HEK293T (cell line): ENCODE measurements at regions not wholly inside any gene's neighbourhood (a gene's known extent, or its start where the extent isn't known, plus 50 kb on each side); places are given as distances from the start of the nearest gene placed in this dataset.

Source experiments
- ARNT ChIP-seq: fragments of 450-650 bp; IDR thresholded peaks from 2 replicates; pipeline ENCODE4 v1.6.1; 2017; ENCODE audit warnings: mild to moderate bottlenecking
- BHLHE40 ChIP-seq: fragments of 450-650 bp; IDR thresholded peaks from 2 replicates; pipeline ENCODE4 v1.6.1; 2016; ENCODE audit warnings: mild to moderate bottlenecking, moderate library complexity, borderline replicate concordance
- CTBP1 ChIP-seq: fragments of 450-650 bp; IDR thresholded peaks from 2 replicates; pipeline ENCODE4 v1.6.1; 2016; ENCODE audit warnings: borderline replicate concordance
- ELF4 ChIP-seq: fragments of 450-650 bp; IDR thresholded peaks from 2 replicates; pipeline ENCODE4 v1.6.1; 2017; ENCODE audit warnings: antibody characterized with exemption
- FOXA1 ChIP-seq: fragments of 450-650 bp; IDR thresholded peaks from 2 replicates; pipeline ENCODE4 v1.6.1; 2016; ENCODE audit warnings: mild to moderate bottlenecking
- FOXK2 ChIP-seq: fragments of 450-650 bp; IDR thresholded peaks from 2 replicates; pipeline ENCODE4 v1.6.1; 2016; ENCODE audit warnings: mild to moderate bottlenecking
- FOXM1 ChIP-seq: fragments of 450-650 bp; IDR thresholded peaks from 2 replicates; pipeline ENCODE4 v1.6.1; 2017; ENCODE audit warnings: mild to moderate bottlenecking, borderline replicate concordance
- HDGF ChIP-seq: fragments of 450-650 bp; IDR thresholded peaks from 2 replicates; pipeline ENCODE4 v1.6.1; 2017; ENCODE audit warnings: antibody characterized with exemption, borderline replicate concordance
- L3MBTL2 ChIP-seq: fragments of 450-650 bp; conservative IDR thresholded peaks from 2 replicates; pipeline ENCODE4 v1.6.1; 2016; ENCODE audit warnings: mild to moderate bottlenecking
- LEF1 ChIP-seq: fragments of 450-650 bp; IDR thresholded peaks from 2 replicates; pipeline ENCODE4 v1.6.1; 2017; ENCODE audit warnings: mild to moderate bottlenecking, borderline replicate concordance
- PKNOX1 ChIP-seq: fragments of 450-650 bp; IDR thresholded peaks from 2 replicates; pipeline ENCODE4 v1.6.1; 2016
- SP1 ChIP-seq: fragments of 450-650 bp; IDR thresholded peaks from 2 replicates; pipeline ENCODE4 v1.6.1; 2017
- SUZ12 ChIP-seq: fragments of 450-650 bp; IDR thresholded peaks from 2 replicates; pipeline ENCODE4 v1.6.1; 2016; ENCODE audit warnings: mild to moderate bottlenecking
- TARDBP ChIP-seq: fragments of 450-650 bp; IDR thresholded peaks from 2 replicates; pipeline ENCODE4 v1.6.1; 2016

- TF ChIP-seq BHLHE40 (no peak), ARNT (no peak), FOXK2 (no peak), FOXA1 (no peak), HDGF (no peak), TARDBP (no peak), SP1 (no peak), CTBP1 (no peak), ELF4 (no peak), PKNOX1 (no peak), SUZ12 (no peak), L3MBTL2 (no peak), FOXM1 (no peak), LEF1 (no peak)
Measured at GRCh38 chr16:11410376-11411058, 65.3 kb downstream of the RMI2 start.
